HL-60 (cell line): ENCODE measurements at regions not wholly inside any gene's neighbourhood (a gene's known extent, or its start where the extent isn't known, plus 50 kb on each side); places are given as distances from the start of the nearest gene placed in this dataset.

Experiments used
- POLR2AphosphoS5 ChIP-seq: IDR thresholded peaks from 2 replicates; pipeline ENCODE4 v1.6.1; 2012; ENCODE audit warnings: low read depth
- TF ChIP-seq, protein P1 (sequence below): IDR thresholded peaks from one replicate; pipeline ENCODE4 v1.5.1; 2011; ENCODE audit warnings: low read length, control low read depth, inconsistent platforms; ENCODE audit not compliant: insufficient read depth
- TF ChIP-seq, protein P2 (sequence below): IDR thresholded peaks from 2 replicates; pipeline ENCODE4 v1.6.1; 2012; ENCODE audit warnings: low read depth; ENCODE audit not compliant: insufficient replicate concordance

DNA sequence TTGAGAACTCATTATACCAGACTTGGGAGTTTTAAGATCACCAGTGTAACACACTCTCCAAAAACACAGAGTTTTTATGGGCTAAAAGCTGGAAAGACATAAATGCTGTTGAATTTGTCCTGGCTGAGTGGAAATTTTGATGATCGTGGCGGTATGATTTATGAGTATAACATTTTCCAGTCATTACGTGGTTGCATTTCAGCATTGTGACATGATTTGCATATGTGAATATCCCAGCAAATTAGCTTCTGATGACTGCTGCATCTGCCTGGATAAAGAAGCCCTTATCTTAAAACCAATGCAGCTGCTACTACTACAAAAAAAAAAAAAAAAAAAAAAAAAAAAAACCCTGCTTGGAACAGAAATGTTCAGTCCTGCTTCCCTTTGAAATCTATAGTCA, 850.9 kb downstream of the TFAP2A start:
- TF ChIP-seq, protein P1, sequence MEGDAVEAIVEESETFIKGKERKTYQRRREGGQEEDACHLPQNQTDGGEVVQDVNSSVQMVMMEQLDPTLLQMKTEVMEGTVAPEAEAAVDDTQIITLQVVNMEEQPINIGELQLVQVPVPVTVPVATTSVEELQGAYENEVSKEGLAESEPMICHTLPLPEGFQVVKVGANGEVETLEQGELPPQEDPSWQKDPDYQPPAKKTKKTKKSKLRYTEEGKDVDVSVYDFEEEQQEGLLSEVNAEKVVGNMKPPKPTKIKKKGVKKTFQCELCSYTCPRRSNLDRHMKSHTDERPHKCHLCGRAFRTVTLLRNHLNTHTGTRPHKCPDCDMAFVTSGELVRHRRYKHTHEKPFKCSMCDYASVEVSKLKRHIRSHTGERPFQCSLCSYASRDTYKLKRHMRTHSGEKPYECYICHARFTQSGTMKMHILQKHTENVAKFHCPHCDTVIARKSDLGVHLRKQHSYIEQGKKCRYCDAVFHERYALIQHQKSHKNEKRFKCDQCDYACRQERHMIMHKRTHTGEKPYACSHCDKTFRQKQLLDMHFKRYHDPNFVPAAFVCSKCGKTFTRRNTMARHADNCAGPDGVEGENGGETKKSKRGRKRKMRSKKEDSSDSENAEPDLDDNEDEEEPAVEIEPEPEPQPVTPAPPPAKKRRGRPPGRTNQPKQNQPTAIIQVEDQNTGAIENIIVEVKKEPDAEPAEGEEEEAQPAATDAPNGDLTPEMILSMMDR = no peak
- TF ChIP-seq POLR2AphosphoS5 = no peak
- TF ChIP-seq, protein P2, sequence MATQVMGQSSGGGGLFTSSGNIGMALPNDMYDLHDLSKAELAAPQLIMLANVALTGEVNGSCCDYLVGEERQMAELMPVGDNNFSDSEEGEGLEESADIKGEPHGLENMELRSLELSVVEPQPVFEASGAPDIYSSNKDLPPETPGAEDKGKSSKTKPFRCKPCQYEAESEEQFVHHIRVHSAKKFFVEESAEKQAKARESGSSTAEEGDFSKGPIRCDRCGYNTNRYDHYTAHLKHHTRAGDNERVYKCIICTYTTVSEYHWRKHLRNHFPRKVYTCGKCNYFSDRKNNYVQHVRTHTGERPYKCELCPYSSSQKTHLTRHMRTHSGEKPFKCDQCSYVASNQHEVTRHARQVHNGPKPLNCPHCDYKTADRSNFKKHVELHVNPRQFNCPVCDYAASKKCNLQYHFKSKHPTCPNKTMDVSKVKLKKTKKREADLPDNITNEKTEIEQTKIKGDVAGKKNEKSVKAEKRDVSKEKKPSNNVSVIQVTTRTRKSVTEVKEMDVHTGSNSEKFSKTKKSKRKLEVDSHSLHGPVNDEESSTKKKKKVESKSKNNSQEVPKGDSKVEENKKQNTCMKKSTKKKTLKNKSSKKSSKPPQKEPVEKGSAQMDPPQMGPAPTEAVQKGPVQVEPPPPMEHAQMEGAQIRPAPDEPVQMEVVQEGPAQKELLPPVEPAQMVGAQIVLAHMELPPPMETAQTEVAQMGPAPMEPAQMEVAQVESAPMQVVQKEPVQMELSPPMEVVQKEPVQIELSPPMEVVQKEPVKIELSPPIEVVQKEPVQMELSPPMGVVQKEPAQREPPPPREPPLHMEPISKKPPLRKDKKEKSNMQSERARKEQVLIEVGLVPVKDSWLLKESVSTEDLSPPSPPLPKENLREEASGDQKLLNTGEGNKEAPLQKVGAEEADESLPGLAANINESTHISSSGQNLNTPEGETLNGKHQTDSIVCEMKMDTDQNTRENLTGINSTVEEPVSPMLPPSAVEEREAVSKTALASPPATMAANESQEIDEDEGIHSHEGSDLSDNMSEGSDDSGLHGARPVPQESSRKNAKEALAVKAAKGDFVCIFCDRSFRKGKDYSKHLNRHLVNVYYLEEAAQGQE = no peak
